IPS-20b (cell line): ENCODE measurements at regions not wholly inside any gene's neighbourhood (a gene's known extent, or its start where the extent isn't known, plus 50 kb on each side); places are given as distances from the start of the nearest gene placed in this dataset.
"Not testable (repeated sequence)": the region's sequence is repeated elsewhere in the genome, so short reads cannot be mapped to it uniquely, and the experiment has no call there.

Experiments used
- H3K27ac ChIP-seq: one replicate; pipeline ENCODE4 v1.5.1; 2013; ENCODE audit warnings: low read length
- H3K27me3 ChIP-seq: 2 replicates; pipeline ENCODE4 v1.6.1; 2013; ENCODE audit warnings: mild to moderate bottlenecking, low read length, inconsistent platforms; ENCODE audit not compliant: insufficient read depth
- H3K36me3 ChIP-seq: 2 replicates; pipeline ENCODE4 v1.6.1; 2013; ENCODE audit warnings: low read depth, mild to moderate bottlenecking, inconsistent platforms, low read length, moderate library complexity; ENCODE audit not compliant: insufficient read depth
- H3K4me1 ChIP-seq: 2 replicates; pipeline ENCODE4 v1.6.1; 2013; ENCODE audit warnings: mild to moderate bottlenecking, control low read depth, inconsistent platforms, low read length, moderate library complexity; ENCODE audit not compliant: insufficient read depth
- H3K4me3 ChIP-seq: 2 replicates; pipeline ENCODE4 v1.5.1; 2013; ENCODE audit warnings: mild to moderate bottlenecking, low read length, inconsistent platforms
- H3K9ac ChIP-seq: 2 replicates; pipeline ENCODE4 v1.6.1; 2013; ENCODE audit warnings: low read depth, mild to moderate bottlenecking, inconsistent platforms, low read length, moderate library complexity
- H3K9me3 ChIP-seq: 2 replicates; pipeline ENCODE4 v1.6.1; 2013; ENCODE audit warnings: mild to moderate bottlenecking, low read depth, low read length, inconsistent platforms; ENCODE audit not compliant: insufficient read depth

DNA sequence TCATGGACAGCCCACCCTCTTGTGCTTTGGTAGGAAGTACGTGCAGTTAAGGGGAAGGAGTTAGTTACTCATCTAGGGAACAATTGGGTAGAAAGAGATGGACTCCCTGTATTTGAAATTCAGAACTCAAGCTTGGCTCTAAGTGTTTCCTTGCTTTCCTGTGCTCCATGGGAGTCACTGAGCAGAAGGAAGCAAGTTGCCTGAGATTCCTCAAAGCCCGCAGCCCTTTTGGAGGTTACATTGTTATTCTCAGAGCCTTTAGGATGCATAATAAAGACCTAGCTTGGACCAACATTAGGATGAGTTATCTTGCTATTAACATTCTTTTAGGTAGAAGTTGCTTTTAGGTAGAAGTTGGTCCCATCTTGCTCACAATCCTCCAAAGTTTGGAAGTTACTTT, 206.4 kb downstream of the ADRA2C start:
- peak overlapping the region; percentile 53; the same call in 1 of the 2 replicates for H3K9ac ChIP-seq
- peak overlapping the region; percentile 56 for H3K27ac ChIP-seq
- not testable (repeated sequence) for H3K27me3 ChIP-seq, H3K36me3 ChIP-seq, H3K4me1 ChIP-seq, H3K9me3 ChIP-seq
- peak overlapping the region; percentile 45; the same call in 1 of the 2 replicates for H3K4me3 ChIP-seq

GRCh38 chr4:3973581-3974200, 207.5 kb downstream of the ADRA2C start:
- not testable (repeated sequence) for H3K36me3 ChIP-seq, H3K27me3 ChIP-seq

GRCh38 chr4:3983518-3984125, 217.4 kb downstream of the ADRA2C start:
- H3K27ac ChIP-seq, H3K9me3 ChIP-seq, H3K36me3 ChIP-seq, H3K9ac ChIP-seq, H3K27me3 ChIP-seq, H3K4me1 ChIP-seq, H3K4me3 ChIP-seq: not testable (repeated sequence)

More at GRCh38 chr4:3973581-3974200, 207.5 kb downstream of the ADRA2C start:
- H3K9ac ChIP-seq, H3K4me1 ChIP-seq, H3K27ac ChIP-seq, H3K4me3 ChIP-seq, H3K9me3 ChIP-seq: not testable (repeated sequence)

DNA sequence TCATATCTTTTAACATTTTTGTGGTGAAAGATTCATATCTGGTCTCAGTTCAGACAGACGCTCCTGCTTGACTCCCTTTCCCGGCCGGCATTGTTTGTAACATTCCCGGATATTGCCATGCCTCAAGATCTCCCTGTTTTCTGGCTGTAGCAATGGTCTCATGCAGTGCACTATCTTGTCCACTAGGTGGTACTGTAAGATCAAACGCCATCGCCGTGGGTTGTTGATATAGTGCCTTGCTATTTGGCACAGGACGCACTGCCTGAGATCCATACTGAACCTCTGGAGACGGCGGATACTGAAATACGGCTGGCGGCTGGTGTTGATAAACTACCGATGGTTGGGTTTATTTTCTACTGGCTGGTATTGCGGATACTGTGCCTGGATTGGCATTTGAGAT, 218.6 kb downstream of the ADRA2C start:
- not testable (repeated sequence) for H3K36me3 ChIP-seq, H3K27me3 ChIP-seq, H3K27ac ChIP-seq, H3K9me3 ChIP-seq, H3K4me1 ChIP-seq, H3K9ac ChIP-seq, H3K4me3 ChIP-seq

DNA sequence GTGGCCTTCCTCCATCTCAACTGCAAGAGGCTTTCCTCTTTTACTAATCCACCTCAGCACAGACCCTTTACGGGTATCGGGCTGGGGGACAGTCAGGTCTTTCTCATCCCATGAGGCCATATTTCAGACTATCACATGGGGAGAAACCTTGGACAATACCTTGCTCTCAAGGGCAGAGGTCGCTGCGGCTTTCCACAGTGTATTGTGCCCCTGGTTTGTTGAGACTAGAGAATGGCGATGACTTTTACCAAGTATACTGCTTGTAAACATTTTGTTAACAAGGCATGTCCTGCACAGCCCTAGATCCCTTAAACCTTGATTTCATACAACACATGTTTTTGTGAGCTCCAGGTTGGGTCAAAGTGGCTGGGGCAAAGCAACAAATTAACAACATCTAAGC, 220.2 kb downstream of the ADRA2C start:
- not testable (repeated sequence) for H3K27me3 ChIP-seq, H3K4me3 ChIP-seq, H3K27ac ChIP-seq, H3K4me1 ChIP-seq, H3K9ac ChIP-seq, H3K36me3 ChIP-seq, H3K9me3 ChIP-seq

DNA sequence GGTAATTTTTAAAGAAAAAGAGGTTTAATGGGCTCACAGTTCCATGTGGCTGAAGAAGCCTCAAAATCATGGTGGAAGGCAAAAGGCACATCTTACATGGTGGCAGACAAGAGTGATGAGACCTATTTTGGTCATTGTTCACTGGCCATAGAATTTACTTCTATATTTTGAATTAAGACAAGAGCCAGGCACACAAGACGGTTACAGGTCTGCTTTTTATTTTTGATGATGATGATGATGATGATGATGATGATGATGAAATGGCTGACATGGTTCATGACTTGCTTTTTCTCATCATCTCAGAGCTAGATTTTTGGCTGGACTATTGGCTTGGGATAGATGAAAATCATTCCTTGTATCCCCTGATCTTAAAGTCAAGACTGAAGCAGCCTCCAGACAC, 229.3 kb downstream of the OTOP1 start:
- H3K9me3 ChIP-seq, H3K27ac ChIP-seq, H3K4me1 ChIP-seq, H3K9ac ChIP-seq, H3K27me3 ChIP-seq, H3K4me3 ChIP-seq, H3K36me3 ChIP-seq: not testable (repeated sequence)

- H3K36me3 ChIP-seq, H3K27me3 ChIP-seq, H3K9ac ChIP-seq, H3K4me1 ChIP-seq, H3K27ac ChIP-seq, H3K9me3 ChIP-seq, H3K4me3 ChIP-seq: not testable (repeated sequence)
Measured at GRCh38 chr4:4004036-4004435, 222.7 kb downstream of the OTOP1 start.

DNA sequence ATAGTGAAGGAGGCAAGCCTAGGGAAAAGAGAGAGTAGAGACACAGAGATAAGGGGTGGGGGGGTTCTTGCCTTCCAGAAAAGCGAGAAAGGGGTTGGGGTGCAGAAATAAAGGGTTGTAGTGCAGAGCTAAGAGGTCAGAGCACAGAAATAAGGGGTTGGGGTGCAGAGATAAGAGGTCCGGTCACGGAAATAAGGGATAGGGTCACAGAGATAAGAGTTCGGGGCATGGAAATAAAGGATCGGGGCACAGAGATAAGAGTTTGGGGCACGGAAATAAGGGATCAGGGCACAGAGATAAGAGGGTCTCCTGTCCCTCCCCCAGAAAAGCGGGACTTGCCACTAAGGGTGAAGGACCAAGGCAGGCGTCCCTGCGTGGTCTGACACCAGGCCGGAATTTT, 222.0 kb downstream of the OTOP1 start:
- H3K4me1 ChIP-seq, H3K27ac ChIP-seq, H3K36me3 ChIP-seq, H3K4me3 ChIP-seq, H3K9me3 ChIP-seq, H3K9ac ChIP-seq, H3K27me3 ChIP-seq: not testable (repeated sequence)

- H3K9me3 ChIP-seq, H3K27me3 ChIP-seq, H3K36me3 ChIP-seq, H3K9ac ChIP-seq, H3K27ac ChIP-seq, H3K4me3 ChIP-seq, H3K4me1 ChIP-seq: not testable (repeated sequence)
Measured at GRCh38 chr4:4006356-4006755, 220.4 kb downstream of the OTOP1 start.

- not testable (repeated sequence) for H3K4me3 ChIP-seq, H3K4me1 ChIP-seq, H3K27me3 ChIP-seq, H3K36me3 ChIP-seq, H3K9ac ChIP-seq, H3K27ac ChIP-seq, H3K9me3 ChIP-seq
Measured at GRCh38 chr4:4019071-4019470, 207.7 kb downstream of the OTOP1 start.

DNA sequence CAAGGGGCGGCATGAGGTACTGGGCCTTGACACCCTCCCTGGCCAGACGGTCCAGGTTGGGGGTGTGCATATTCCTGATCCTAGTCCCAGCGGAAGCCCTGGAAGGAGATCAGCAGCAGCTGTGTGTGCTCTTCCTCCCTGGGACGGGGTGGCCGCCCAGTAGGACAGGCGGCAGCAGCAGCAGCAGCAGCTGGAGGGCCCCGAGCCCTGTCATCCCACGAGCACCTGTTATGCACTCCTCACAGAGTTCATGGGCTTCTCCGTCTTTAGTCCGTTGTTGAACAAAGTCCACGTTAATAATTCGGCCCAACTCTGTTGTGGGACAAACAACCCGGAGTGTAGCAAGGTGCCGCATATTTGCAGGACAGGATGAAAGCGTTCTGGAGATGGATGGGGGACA, 205.6 kb downstream of the OTOP1 start:
- not testable (repeated sequence) for H3K9ac ChIP-seq, H3K9me3 ChIP-seq, H3K36me3 ChIP-seq, H3K4me3 ChIP-seq, H3K27me3 ChIP-seq, H3K27ac ChIP-seq, H3K4me1 ChIP-seq

DNA sequence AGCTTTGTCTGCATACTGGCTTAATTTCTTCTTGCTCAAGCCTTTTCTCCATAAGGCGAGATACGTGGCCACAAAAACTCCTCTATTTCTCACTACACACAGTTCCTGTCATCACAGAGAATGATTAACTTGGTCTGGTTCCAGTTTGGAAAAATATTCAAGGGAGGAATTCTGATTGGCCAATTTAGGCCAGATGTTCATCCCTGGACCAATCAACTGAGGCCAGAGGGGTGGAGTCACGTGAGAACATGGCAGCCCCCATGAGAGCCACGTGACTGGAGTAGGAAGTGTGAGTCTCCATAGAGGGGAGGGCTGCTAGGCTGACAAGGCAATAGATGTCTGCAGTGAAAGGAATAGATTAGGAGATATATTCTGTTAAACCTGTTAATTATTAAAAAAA, 200.0 kb downstream of the OTOP1 start:
- H3K9ac ChIP-seq, H3K27ac ChIP-seq, H3K4me3 ChIP-seq, H3K27me3 ChIP-seq, H3K36me3 ChIP-seq, H3K9me3 ChIP-seq, H3K4me1 ChIP-seq: not testable (repeated sequence)

DNA sequence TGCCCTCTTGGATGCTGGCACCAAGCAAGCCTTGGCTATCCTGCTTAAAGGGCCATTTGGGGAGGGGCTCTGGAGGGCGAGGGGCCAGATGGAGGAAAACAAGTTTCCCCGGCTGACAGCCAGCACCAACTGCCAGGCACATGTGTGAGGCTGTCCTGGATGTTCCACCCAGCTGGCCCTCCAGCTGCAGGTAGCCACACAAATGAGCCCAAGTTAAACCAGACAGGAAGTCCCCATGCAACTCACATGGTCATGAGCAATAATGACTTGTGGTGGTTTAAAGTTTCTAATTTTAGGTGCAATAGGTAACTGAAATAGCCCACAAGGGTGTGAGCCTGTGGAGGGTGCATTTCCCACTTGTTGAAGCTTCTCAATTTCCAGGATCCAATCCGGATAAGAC, 198.0 kb downstream of the OTOP1 start:
- not testable (repeated sequence) for H3K9me3 ChIP-seq, H3K9ac ChIP-seq, H3K27me3 ChIP-seq, H3K4me1 ChIP-seq, H3K36me3 ChIP-seq, H3K27ac ChIP-seq, H3K4me3 ChIP-seq
